Left lung (tissue), 4 donors: ENCODE measurements at regions not wholly inside any gene's neighbourhood (a gene's known extent, or its start where the extent isn't known, plus 50 kb on each side); places are given as distances from the start of the nearest gene placed in this dataset.

Source experiments
- ATAC-seq: fragments of 200-7000 bp; cut with Tn5 transposase; one replicate; pipeline ENCODE4 v1.9.1; 2020; ENCODE audit warnings: moderate library complexity
- DNase-seq, 4 donors: peaks; one replicate each; pipeline ENCODE4 v3.0.0-alpha.2; 2013 to 2020
- H3K27ac ChIP-seq, 2 donors: fragments of 200-600 bp; sonication (generic) in 1 of 2; one replicate each; pipeline versions ENCODE4 v1.5.0 to v1.8.0; 2020 to 2021
- H3K27me3 ChIP-seq, 2 donors: fragments of 200-600 bp; sonication (generic) in 1 of 2; one replicate each; pipeline versions ENCODE4 v1.5.0 to v1.8.0; 2020 to 2021
- H3K36me3 ChIP-seq, 2 donors: fragments of 200-600 bp; sonication (generic) in 1 of 2; one replicate each; pipeline versions ENCODE4 v1.5.0 to v1.8.0; 2020 to 2021
- H3K4me1 ChIP-seq, 2 donors: fragments of 200-600 bp; one replicate each; pipeline ENCODE4 v1.8.0; 2021
- H3K4me3 ChIP-seq, 2 donors: fragments of 200-600 bp; sonication (generic) in 1 of 2; one replicate each; pipeline versions ENCODE4 v1.5.0 to v1.8.0; 2020 to 2021; ENCODE audit warnings: mild to moderate bottlenecking in 1 of 2
- H3K9me3 ChIP-seq, 2 donors: fragments of 200-600 bp; sonication (generic) in 1 of 2; one replicate each; pipeline versions ENCODE4 v1.5.0 to v1.8.0; 2020 to 2021
- CTCF ChIP-seq, 2 donors: fragments of 200-600 bp; sonication (generic) in 1 of 2; IDR thresholded peaks; one replicate each; pipeline versions ENCODE4 v1.5.0 to v1.8.0; 2021; ENCODE audit warnings: antibody characterized with exemption in 2 of 2
- intact Hi-C, 2 donors: fragments of 100-400 bp; cut with DNase I; formaldehyde crosslinking; loops; one replicate each; pipeline versions ENCODE4 v1.11.2 to v1.14.2; 2022
- donor health status: DM: no; HTN: yes; CAD: no.
- donor health status: DM: no; HTN: no; CAD: no.

GRCh38 chr2:118670276-118670675, 177.2 kb downstream of the EN1 start:
- no peak overlapping the region for H3K27ac ChIP-seq
- no peaks in the 10 kb centered on the region for H3K4me1 ChIP-seq
- no peaks in the 10 kb centered on the region for H3K36me3 ChIP-seq
- H3K4me3 ChIP-seq = no peak overlapping the region
- intact Hi-C loops = no loop called here
- ATAC-seq (no peak), DNase-seq (no peak)
- no peaks in the 10 kb centered on the region for H3K27me3 ChIP-seq
- TF ChIP-seq CTCF (IDR thresholded peaks at IDR 0.05) = no peak
- H3K9me3 ChIP-seq = no peaks in the 10 kb centered on the region

GRCh38 chr2:118669654-118670053, 177.8 kb downstream of the EN1 start:
- Histone ChIP-seq H3K4me3 (no peak overlapping the region), H3K4me1 (no peaks in the 10 kb centered on the region), H3K9me3 (no peaks in the 10 kb centered on the region), H3K36me3 (no peaks in the 10 kb centered on the region), H3K27me3 (no peaks in the 10 kb centered on the region), H3K27ac (no peak overlapping the region)
- no peak for TF ChIP-seq CTCF (IDR thresholded peaks at IDR 0.05)
- DNase-seq = no peak
- intact Hi-C loops = no loop called here
- ATAC-seq = no peak

DNA sequence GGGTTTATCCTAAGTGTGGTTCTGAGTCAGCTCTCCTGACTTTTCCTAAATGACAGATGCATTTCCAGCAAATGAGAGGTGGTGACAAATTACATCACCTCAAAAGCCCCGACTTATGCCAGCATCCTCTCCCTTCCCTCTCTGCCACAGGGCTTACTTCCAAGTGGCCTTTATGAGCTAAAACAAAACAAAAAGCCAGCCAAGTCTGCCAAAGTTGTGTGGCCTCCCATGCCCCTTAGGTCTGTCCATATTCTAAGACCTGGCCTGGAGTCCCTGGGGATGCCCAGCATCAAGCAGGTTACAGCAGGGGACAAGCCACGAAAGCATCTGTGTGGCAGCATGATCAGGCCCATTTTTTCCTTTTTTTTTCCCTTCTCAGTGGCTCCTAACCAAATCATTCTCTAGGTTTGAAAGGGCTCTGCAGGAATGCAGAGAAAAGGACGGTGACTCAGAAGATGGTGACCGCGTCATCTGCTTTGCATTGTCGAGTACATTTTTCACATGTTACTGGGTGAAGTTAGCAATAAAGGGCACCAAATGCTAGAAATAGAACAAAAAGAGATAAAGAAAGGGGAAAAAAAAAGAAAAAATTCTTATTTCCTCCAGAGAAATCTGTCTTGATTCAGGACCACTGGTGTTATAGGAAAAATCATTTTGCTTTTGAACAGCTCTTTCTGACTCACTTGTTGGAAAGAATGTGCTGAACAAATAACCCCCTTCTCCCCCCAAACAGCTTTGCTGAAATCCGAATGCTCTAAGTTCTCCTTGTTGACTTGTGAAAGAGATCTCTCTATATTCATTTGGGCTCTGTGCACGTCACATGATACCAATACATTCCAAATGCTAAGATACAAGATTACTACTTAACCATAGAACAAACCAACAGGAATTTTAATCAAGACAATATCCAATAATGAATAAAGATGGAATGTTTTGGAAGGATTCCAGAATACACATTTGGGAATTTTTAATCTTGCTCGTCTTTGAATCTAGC, 178.7 kb downstream of the EN1 start:
- Histone ChIP-seq H3K27ac (peak overlapping the region; percentile 26 to 43), H3K4me1 (no peaks in the 10 kb centered on the region), H3K36me3 (no peaks in the 10 kb centered on the region), H3K9me3 (no peaks in the 10 kb centered on the region), H3K27me3 (no peaks in the 10 kb centered on the region), H3K4me3 (no peak overlapping the region)
- no peak for TF ChIP-seq CTCF (IDR thresholded peaks at IDR 0.05)
- ATAC-seq = peak; percentile 71
- peak in 2 of 4 donors; percentile 3 to 7 for DNase-seq
- intact Hi-C loops = no loop called here

- DNase-seq (no peak), ATAC-seq (peak; percentile 34)
- Histone ChIP-seq H3K36me3 (no peaks in the 10 kb centered on the region), H3K27me3 (no peaks in the 10 kb centered on the region), H3K27ac (peak overlapping the region; percentile 26 to 43), H3K9me3 (no peaks in the 10 kb centered on the region), H3K4me3 (no peak overlapping the region), H3K4me1 (no peaks in the 10 kb centered on the region)
- intact Hi-C loops = no loop called here
- no peak for TF ChIP-seq CTCF (IDR thresholded peaks at IDR 0.05)
These were observed 179.5 kb downstream of the EN1 start for GRCh38 chr2:118667964-118668363.

GRCh38 chr2:118667348-118667747, 180.1 kb downstream of the EN1 start:
- intact Hi-C loops = no loop called here
- TF ChIP-seq CTCF (IDR thresholded peaks at IDR 0.05) = no peak
- DNase-seq (no peak), ATAC-seq (no peak)
- Histone ChIP-seq H3K4me1 (no peaks in the 10 kb centered on the region), H3K27ac (no peak overlapping the region), H3K9me3 (no peaks in the 10 kb centered on the region), H3K4me3 (no peak overlapping the region), H3K27me3 (no peaks in the 10 kb centered on the region), H3K36me3 (no peaks in the 10 kb centered on the region)
